ENCODE measurements at regions not wholly inside any gene's neighbourhood (a gene's known extent, or its start where the extent isn't known, plus 50 kb on each side); places are given as distances from the start of the nearest gene placed in this dataset.

GRCh38 chr21:15366555-15366954 is 301.8 kb upstream of the NRIP1 start:
- TF ChIP-seq CTCF (conservative IDR thresholded peaks at IDR 0.05; ENCODE audit: low read depth, low read length): no peak
- no peak overlapping the region for H3K4me3 ChIP-seq (ENCODE audit: low read length)
- no peak for DNase-seq (ENCODE audit: low read depth)

GRCh38 chr21:15367061-15367626 is 302.3 kb upstream of the NRIP1 start:
- no peak overlapping the region for H3K4me3 ChIP-seq (ENCODE audit: low read length)
- TF ChIP-seq CTCF (conservative IDR thresholded peaks at IDR 0.05; ENCODE audit: low read depth, low read length): no peak
- DNase-seq (ENCODE audit: low read depth): no peak

GRCh38 chr21:15370462-15370975 is 305.7 kb upstream of the NRIP1 start:
- H3K4me3 ChIP-seq (ENCODE audit: low read length): no peak overlapping the region
- DNase-seq (ENCODE audit: low read depth): no peak
- no peak for TF ChIP-seq CTCF (conservative IDR thresholded peaks at IDR 0.05; ENCODE audit: low read depth, low read length)

- no peak for DNase-seq (ENCODE audit: low read depth)
- H3K4me3 ChIP-seq (ENCODE audit: low read length): no peak overlapping the region
- TF ChIP-seq CTCF (conservative IDR thresholded peaks at IDR 0.05; ENCODE audit: low read depth, low read length): no peak
These were observed 309.1 kb upstream of the NRIP1 start for GRCh38 chr21:15373941-15374340.

- peak; percentile 93 for DNase-seq (ENCODE audit: low read depth)
- no peak overlapping the region for H3K4me3 ChIP-seq (ENCODE audit: low read length)
- TF ChIP-seq CTCF (conservative IDR thresholded peaks at IDR 0.05; ENCODE audit: low read depth, low read length): no peak
These were observed 315.0 kb upstream of the NRIP1 start for GRCh38 chr21:15379776-15380175.

- DNase-seq (ENCODE audit: low read depth): no peak
- no peak for TF ChIP-seq CTCF (conservative IDR thresholded peaks at IDR 0.05; ENCODE audit: low read depth, low read length)
- H3K4me3 ChIP-seq (ENCODE audit: low read length): no peak overlapping the region
These were observed 318.8 kb upstream of the NRIP1 start for GRCh38 chr21:15383588-15383987.

- no peak for DNase-seq (ENCODE audit: low read depth)
- no peak for TF ChIP-seq CTCF (conservative IDR thresholded peaks at IDR 0.05; ENCODE audit: low read depth, low read length)
- no peak overlapping the region for H3K4me3 ChIP-seq (ENCODE audit: low read length)
These were observed 325.2 kb upstream of the NRIP1 start for GRCh38 chr21:15390049-15390448.

All from retinal pigment epithelial cell (primary cell).